ENCODE measurements at regions not wholly inside any gene's neighbourhood (a gene's known extent, or its start where the extent isn't known, plus 50 kb on each side); places are given as distances from the start of the nearest gene placed in this dataset.

GRCh38 chr18:32542221-32542798, 71.6 kb upstream of the GAREM1 start:
- ATAC-seq = no peak
- H3K4me1 ChIP-seq = no peaks in the 10 kb centered on the region
- H3K27me3 ChIP-seq = no peaks in the 10 kb centered on the region
- no peaks in the 10 kb centered on the region for H3K9me3 ChIP-seq
- H3K4me3 ChIP-seq = no peak overlapping the region
- TF ChIP-seq POLR2A (IDR thresholded peaks at IDR 0.05) (no peak), CTCF (IDR thresholded peaks at IDR 0.05) (no peak)
- no peak overlapping the region for H3K27ac ChIP-seq
- H3K36me3 ChIP-seq (replicated peaks in 1 of 2; ENCODE audit: insufficient read depth in 1 of 2, low read depth in 2 of 2) = no peaks in the 10 kb centered on the region
- 59 to 65% methylated on average over 5 of the region's 5 CpGs for WGBS, 2 donors
- no peak for DNase-seq
- intact Hi-C loops (cut with DNase I) = no loop called here

GRCh38 chr18:32530947-32531651, 60.4 kb upstream of the GAREM1 start:
- intact Hi-C loops (cut with DNase I) = no loop called here
- Histone ChIP-seq H3K9me3 (no peaks in the 10 kb centered on the region), H3K27ac (no peak overlapping the region), H3K4me1 (no peaks in the 10 kb centered on the region), H3K36me3 (replicated peaks in 1 of 2; ENCODE audit: insufficient read depth in 1 of 2, low read depth in 2 of 2) (no peaks in the 10 kb centered on the region), H3K4me3 (no peak overlapping the region), H3K27me3 (no peaks in the 10 kb centered on the region)
- TF ChIP-seq CTCF (IDR thresholded peaks at IDR 0.05) (no peak), POLR2A (IDR thresholded peaks at IDR 0.05) (no peak)
- ATAC-seq (no peak), DNase-seq (no peak)
- WGBS, 2 donors = 53% methylated on average over 3 of the region's 3 CpGs

- no peak for ATAC-seq
- Histone ChIP-seq H3K36me3 (replicated peaks in 1 of 2; ENCODE audit: insufficient read depth in 1 of 2, low read depth in 2 of 2) (no peaks in the 10 kb centered on the region), H3K27ac (no peak overlapping the region), H3K9me3 (no peaks in the 10 kb centered on the region), H3K27me3 (no peaks in the 10 kb centered on the region), H3K4me3 (no peak overlapping the region), H3K4me1 (no peaks in the 10 kb centered on the region)
- TF ChIP-seq CTCF (IDR thresholded peaks at IDR 0.05) (no peak), POLR2A (IDR thresholded peaks at IDR 0.05) (no peak)
- WGBS, 2 donors = 72 to 78% methylated on average over 3 of the region's 3 CpGs
- intact Hi-C loops (cut with DNase I) = no loop called here
- DNase-seq = no peak
Measured at GRCh38 chr18:32529722-32530420, 59.2 kb upstream of the GAREM1 start.

DNA sequence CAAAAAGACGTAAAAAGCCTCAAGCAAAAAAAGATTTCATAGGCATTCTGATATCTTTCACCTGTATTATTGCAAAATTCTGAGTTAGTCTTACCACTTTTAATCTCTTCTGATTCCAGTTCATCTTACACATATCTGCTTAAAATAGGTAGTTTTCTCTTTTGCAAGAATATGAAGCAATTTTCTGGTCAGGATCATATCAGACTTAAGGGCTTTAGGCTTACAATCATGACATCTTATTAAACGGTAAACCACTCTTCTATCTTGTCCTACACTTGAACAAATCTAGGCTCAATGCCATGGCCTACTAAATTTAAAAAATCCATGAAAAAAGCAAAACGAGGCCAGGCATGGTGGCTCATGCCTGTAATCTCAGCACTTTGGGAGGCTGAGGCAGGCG, 50.1 kb upstream of the GAREM1 start:
- DNase-seq (no peak), ATAC-seq (no peak)
- no peaks in the 10 kb centered on the region for H3K4me1 ChIP-seq
- no peaks in the 10 kb centered on the region for H3K27me3 ChIP-seq
- intact Hi-C loops (cut with DNase I) = no loop called here
- TF ChIP-seq POLR2A (IDR thresholded peaks at IDR 0.05) (no peak), CTCF (IDR thresholded peaks at IDR 0.05) (no peak)
- no peaks in the 10 kb centered on the region for H3K9me3 ChIP-seq
- no peak overlapping the region for H3K4me3 ChIP-seq
- H3K36me3 ChIP-seq (replicated peaks in 1 of 2; ENCODE audit: insufficient read depth in 1 of 2, low read depth in 2 of 2) = no peaks in the 10 kb centered on the region
- H3K27ac ChIP-seq = no peak overlapping the region
- WGBS, 2 donors = 76 to 77% methylated on average over 4 of the region's 4 CpGs
